ENCODE measurements at regions not wholly inside any gene's neighbourhood (a gene's known extent, or its start where the extent isn't known, plus 50 kb on each side); places are given as distances from the start of the nearest gene placed in this dataset.
A peak's percentile ranks its signal among the peaks of the same experiment; 100 is the strongest.
"Not testable (repeated sequence)": the region's sequence is repeated elsewhere in the genome, so short reads cannot be mapped to it uniquely, and the experiment has no call there.

DNA sequence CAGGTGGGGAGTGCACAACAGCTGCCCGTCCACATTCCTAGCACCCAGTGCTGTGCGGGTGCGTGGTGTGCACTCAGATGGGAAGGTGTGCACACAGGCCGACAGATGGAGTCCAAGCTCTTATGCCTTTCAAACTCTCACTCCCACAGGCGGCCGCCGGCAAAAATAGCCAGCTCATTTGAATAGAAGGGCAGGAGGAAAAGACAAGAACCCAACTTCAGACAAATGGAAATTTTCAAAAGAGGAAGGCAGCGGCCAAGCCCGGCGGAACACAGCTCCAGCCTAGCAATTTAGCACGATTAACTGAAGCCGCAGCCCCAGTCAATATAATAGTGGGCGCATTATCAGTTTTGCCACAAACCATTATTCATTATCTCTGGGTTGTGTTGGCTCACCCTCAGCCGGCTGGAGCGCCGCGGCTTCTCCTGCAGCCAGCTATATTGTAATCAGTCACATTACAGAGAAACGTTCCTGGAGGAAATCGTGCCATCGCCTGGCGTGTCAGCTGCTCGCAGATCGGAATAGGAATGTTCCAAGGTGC, 103.9 kb upstream of the SEC14L1 start:
- peak; percentile 21 for DNase-seq (ENCODE audit: low read depth)

GRCh38 chr17:77037943-77038342, 102.8 kb upstream of the SEC14L1 start:
- no peak for DNase-seq (ENCODE audit: low read depth)

DNA sequence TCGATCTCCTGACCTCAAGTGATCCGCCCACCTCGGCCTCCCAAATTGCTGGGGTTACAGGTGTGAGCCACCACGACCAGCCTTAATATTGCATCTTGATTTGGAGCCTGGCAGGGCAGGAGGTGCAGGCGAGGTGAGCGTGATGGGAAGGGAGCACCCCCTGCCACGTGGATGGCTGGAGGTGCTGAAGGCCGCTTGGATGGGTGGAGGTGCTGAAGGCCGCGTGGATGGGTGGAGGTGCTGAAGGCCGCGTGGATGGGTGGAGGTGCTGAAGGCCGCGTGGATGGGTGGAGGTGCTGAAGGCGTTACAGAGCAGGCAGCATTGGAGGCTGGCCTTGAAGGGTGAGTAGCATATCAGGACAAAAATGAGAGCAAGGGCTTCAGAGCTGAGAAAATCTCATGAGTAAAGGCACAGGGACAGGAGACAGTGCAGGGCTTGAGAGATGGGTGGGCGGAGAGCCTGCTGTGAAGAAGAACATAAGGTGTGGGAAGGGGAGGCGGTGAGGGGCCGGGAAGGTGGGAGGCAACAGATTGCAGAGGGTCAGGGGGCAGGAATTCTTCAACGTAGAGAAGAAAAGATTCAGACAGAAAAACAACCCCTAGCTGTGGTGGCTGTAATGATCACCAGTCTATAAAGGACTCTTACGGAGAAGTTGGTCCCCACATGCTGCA, 101.7 kb upstream of the SEC14L1 start:
- no peak for DNase-seq (ENCODE audit: low read depth)

GRCh38 chr17:77042476-77043231, 98.1 kb upstream of the SEC14L1 start:
- DNase-seq (ENCODE audit: low read depth): no peak

GRCh38 chr17:77045441-77046041, 95.2 kb upstream of the SEC14L1 start:
- peak; percentile 8 for DNase-seq (ENCODE audit: low read depth)

DNA sequence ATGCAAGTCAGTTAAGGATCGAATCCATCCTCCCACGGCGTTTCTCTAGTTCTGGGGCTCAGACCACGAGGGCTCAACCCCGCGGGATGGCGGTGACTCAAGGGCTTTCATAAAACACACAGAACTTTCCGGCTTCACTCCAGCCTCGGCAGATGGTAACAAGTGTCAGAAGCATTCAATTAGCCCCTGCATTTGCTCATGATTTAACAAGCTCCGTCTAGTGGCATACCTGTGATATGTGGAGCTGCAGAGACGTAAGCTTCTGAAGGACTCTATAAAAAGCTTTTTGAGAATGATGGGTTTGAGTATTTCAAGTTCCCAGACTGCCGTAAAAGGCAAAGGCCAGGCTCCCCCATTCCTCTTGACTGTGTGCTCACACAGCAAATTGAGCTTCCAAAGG, 91.3 kb upstream of the SEC14L1 start:
- no peak for DNase-seq (ENCODE audit: low read depth)

DNA sequence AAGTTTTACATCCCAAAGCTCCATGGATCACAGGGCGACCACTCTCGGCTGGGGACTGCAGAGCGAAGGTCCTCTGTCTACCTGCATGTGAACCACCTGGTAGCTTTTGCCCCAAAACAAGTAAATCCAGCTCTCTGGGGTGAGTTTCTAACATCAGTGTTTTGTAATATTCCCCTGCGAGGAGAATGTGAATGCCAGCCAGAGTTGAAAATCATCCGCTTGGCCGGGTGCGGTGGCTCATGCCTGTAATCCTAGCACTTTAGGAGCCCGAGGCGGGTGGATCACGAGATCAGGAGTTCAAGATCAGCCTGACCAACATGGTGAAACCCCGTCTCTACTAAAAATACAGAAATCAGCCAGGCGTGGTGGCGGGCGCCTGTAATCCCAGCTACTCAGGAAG, 89.9 kb upstream of the SEC14L1 start:
- not testable (repeated sequence) for DNase-seq (ENCODE audit: low read depth)

DNA sequence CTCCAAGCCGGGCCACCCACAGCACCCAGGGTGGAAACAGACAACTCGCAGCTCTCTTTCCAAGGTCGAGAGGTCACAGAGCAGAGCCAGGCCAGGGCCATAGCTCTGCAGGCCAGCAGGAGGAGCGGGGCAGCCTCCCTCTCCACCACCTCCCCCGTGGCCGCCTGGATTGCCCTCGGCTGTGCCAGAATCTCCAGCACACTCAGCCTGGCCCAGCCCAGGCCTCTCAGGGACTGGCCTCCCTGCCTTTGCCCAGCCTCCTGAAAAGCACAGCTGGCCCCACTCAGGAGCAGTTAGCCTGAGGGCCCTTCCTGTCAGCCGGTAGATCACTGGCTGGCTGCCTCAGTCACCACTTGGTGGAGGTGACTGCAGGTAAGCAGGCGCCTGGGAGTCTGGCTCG, 85.8 kb upstream of the SEC14L1 start:
- no peak for DNase-seq (ENCODE audit: low read depth)

DNA sequence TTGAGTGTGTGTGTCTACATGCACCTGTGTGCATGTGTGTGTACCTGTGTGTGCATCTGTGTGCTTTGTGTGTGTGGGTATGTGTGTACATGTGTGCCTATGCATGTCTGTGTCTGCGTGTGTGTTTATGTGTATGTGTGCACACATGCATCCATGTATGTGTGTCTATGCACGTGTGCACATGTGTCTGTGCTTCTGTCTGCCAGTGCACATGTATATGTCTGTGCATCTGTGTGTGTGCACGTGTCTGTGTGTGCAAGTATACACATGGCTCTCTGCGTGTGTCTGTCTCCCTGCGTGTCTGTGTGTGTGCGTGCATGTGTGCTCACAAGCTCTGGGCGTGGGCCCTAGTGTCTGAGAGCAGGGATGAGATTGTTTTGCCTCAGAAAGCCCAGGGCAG, 85.3 kb upstream of the SEC14L1 start:
- DNase-seq (ENCODE audit: low read depth): no peak

DNA sequence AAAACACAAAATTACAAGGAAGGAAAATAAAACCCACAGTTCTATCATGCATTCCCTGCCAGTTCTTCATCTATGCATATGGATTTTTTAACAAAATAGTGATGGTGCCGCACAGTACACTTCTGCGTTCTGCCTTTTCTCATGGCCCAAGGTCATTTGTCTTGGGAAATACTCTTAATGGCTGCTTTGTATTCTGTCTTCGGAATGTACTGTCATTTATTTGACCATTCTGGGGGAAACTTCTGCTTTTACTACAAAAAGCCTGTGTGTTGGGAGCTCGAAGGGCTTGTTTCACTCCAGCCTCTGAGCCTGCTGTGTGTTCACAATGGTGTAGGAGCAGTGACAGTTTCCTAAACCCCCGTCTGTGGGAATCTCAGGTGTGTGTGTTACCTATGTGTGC, 82.8 kb upstream of the SEC14L1 start:
- DNase-seq (ENCODE audit: low read depth): no peak

DNA sequence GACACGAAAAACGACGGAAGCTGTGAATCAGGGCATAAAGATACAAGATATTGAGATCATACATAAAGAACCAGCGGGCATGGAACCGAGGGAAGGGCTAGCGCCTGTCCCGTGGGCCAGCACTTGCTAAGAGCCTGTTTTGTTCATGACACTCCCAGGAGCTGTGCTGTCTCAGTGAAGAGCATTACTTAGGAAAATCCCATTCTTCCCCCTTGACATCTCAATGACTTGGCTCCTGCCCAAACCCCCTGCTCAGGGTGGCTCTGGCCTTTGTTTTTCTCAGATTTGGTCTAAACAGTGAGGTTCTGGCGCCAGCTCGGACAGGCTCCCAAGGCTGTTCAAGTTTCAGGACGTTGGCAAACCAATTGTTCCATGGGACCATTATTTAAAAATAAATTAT, 79.1 kb upstream of the SEC14L1 start:
- DNase-seq (ENCODE audit: low read depth): no peak

DNA sequence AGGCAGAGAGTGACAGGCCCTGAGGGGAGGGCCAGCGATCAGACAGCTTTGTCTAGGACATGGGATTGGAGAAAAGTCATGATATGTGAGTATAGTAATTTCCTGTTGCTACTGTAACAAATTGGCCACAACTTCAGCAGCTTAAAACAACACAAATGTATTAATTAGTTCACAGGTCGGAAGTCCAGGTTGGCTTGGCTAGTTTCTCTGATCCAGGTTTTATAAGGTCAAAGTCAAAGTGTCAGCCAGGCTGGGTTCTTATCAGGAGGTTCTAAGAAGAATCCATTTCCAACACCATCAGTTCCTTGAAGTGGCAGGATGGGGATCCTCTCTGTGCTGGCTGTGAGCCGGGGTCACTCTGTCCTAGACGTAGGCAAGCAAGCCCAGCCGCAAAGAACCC, 76.2 kb upstream of the SEC14L1 start:
- DNase-seq (ENCODE audit: low read depth): no peak

- no peak for DNase-seq (ENCODE audit: low read depth)
Observed at GRCh38 chr17:77066165-77066564, 74.6 kb upstream of the SEC14L1 start.

DNA sequence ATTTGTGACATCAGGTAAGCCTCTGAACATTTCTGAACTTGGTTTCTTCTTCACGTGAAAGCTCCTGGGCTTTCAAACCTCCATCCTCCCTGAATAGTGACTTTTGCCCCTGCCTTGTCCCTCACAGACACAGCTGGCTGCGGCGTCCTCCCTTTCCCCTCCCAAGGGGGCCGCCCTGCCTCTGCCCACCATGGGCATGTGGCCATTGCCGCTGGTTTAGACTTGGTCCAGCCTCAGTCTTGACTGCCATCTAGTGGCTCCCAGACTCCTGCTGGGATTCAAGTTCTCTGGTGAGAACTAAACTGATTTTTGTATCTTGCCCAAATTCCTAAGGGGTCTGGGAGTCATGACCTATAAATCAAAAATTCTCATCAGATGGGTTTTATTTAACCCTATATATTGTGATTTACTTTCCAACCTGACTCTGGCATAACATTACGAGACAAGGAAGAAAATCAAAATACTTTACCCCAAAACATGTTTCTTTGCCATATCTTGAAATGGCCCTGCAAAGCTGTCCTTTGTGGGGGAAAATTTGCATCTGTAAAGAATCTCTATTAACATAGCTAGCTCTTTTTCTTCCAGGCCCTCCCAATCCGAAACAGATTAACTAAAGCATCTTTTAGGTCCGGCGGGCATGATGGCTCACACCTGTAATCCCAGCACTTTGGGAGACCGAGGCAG, 73.9 kb upstream of the SEC14L1 start:
- peak; percentile 60 for DNase-seq (ENCODE audit: low read depth)

- DNase-seq (ENCODE audit: low read depth): no peak
Observed at GRCh38 chr17:77068915-77069314, 71.9 kb upstream of the SEC14L1 start.

- DNase-seq (ENCODE audit: low read depth): no peak
Observed at GRCh38 chr17:77070888-77071279, 69.9 kb upstream of the SEC14L1 start.

DNA sequence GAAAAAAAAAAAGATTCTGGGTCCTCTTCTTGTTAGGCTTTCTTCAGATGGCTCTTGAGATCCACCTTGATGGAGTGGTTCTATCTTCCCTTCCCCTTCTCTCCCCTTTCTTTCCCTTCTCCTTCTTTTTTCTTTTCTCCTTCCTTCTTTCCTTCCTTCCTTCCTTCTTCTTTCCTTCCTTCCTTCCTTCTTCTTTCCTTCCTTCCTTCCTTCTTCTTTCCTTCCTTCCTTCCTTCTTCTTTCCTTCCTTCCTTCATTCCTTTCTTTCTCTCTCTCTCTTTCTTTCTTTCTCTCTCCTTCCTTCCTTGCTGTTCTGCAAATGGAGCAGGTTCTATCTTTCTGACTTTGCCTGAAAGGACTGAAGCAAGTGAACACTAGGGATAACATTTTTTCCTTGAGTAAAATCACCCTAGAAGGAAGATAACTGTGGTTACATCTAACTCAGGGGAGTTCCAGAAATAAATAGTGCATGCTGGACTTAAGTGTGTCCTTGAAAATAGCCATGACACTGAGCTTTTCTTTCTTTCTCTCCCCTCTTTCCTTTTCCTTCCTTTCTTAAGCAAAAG, 68.8 kb upstream of the SEC14L1 start:
- DNase-seq (ENCODE audit: low read depth): no peak

- no peak for DNase-seq (ENCODE audit: low read depth)
Observed at GRCh38 chr17:77072670-77073069, 68.1 kb upstream of the SEC14L1 start.

GRCh38 chr17:77074681-77075080, 66.1 kb upstream of the SEC14L1 start:
- no peak for DNase-seq (ENCODE audit: low read depth)

GRCh38 chr17:77076124-77076830, 64.5 kb upstream of the SEC14L1 start:
- peak; percentile 12 for DNase-seq (ENCODE audit: low read depth)

DNA sequence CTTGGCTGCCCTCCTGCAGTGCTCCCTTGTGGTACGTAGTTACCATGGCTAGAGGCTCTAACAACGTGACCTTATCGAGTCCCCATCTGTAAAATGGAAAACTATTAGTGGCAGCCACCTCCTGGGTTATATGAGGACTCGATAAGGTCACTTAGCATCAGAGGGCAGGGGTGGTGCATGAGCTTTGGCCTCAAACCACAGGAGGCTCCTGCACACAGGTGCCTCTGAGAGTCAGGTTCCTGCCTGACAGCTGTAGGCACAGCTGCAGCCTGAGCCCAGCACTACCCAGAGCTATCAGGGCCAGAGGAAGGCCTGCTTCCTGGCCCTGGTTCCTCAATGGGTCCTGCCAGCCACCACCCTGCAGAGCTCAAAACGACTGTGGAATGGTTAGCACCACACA, 57.2 kb upstream of the SEC14L1 start:
- DNase-seq (ENCODE audit: low read depth): peak; percentile 19

Measured in myocyte (in vitro differentiated cells).